GM12878 (cell line): ENCODE measurements at regions not wholly inside any gene's neighbourhood (a gene's known extent, or its start where the extent isn't known, plus 50 kb on each side); places are given as distances from the start of the nearest gene placed in this dataset.

ENCODE experiments used
- ATAC-seq: fragments of 200-7000 bp; cut with Tn5 transposase; 3 replicates; pipeline ENCODE4 v1.9.1; 2020; ENCODE audit warnings: mild to moderate bottlenecking, moderate library complexity
- BruUV-seq: library from RNA; stranded (reverse); fragments of 400-500 nt; replicated peaks from 2 replicates; lab custom pipeline; 2021; lab: Mats Ljungman, UMichigan
- CTCF ChIA-PET: fragments of 300-600 bp; sonication (Branson Sonifier 250); formaldehyde crosslinking; extraction: SDS; loops from one replicate; lab custom pipeline; 2021; ENCODE audit warnings: inconsistent platforms; lab: Yijun Ruan, JAX
- POLR2A ChIA-PET: fragments of 350-600 bp; formaldehyde crosslinking; extraction: SDS; loops from one replicate; lab custom pipeline; 2021; ENCODE audit warnings: inconsistent platforms; lab: Charles Lee
- RAD21 ChIA-PET: fragments of 300-600 bp; sonication (Branson Sonifier 250); formaldehyde crosslinking; loops from one replicate; lab custom pipeline; 2023; ENCODE audit warnings: antibody characterized with exemption; ENCODE audit not compliant: unreplicated experiment; lab: Charles Lee
- SMC1A ChIA-PET: fragments of 300-600 bp; sonication (Branson Sonifier 250); formaldehyde crosslinking; loops from one replicate; lab custom pipeline; 2023; ENCODE audit not compliant: unreplicated experiment, uncharacterized antibody; lab: Charles Lee
- DNase-seq: peaks from one replicate; pipeline ENCODE4 v3.0.0-alpha.2; 2011; ENCODE audit warnings: low read depth, low spot score
- FAIRE-seq: peaks from 3 replicates; lab custom pipeline; 2011; peaks lifted over from hg19 to GRCh38; lab: Jason Lieb, UNC
- H2AFZ ChIP-seq: 2 replicates; pipeline ENCODE4 v1.6.0; 2011; ENCODE audit warnings: low read depth, low read length, control low read depth; ENCODE audit not compliant: control insufficient read depth
- H3K27ac ChIP-seq: 2 replicates; pipeline ENCODE4 v1.5.1; 2011; ENCODE audit warnings: control low read depth; ENCODE audit not compliant: control insufficient read depth, insufficient read depth
- H3K27me3 ChIP-seq, 2 experiments: replicated peaks in 1 of 2; 2 replicates each; pipeline versions ENCODE4 v1.6.0 to v1.6.1; 2011; ENCODE audit warnings: low read length in 1 of 2; ENCODE audit not compliant: control insufficient read depth in 2 of 2, insufficient read depth in 2 of 2
- H3K36me3 ChIP-seq, 2 experiments: 2 replicates each; pipeline ENCODE4 v1.5.1; 2011; ENCODE audit warnings: low read length in 1 of 2; ENCODE audit not compliant: control insufficient read depth in 2 of 2, insufficient read depth in 2 of 2
- H3K4me1 ChIP-seq: 2 replicates; pipeline ENCODE4 v1.6.1; 2011; ENCODE audit warnings: mild to moderate bottlenecking, low read length, moderate library complexity, mixed read lengths; ENCODE audit not compliant: control insufficient read depth, insufficient read depth
- H3K4me2 ChIP-seq: 2 replicates; pipeline ENCODE4 v1.6.0; 2011; ENCODE audit warnings: control low read depth; ENCODE audit not compliant: control insufficient read depth, insufficient read depth
- H3K4me3 ChIP-seq: fragments of 200-600 bp; sonication (generic); 2 replicates; pipeline ENCODE4 v1.5.1; 2016
- H3K79me2 ChIP-seq: 2 replicates; pipeline ENCODE4 v1.6.0; 2011; ENCODE audit warnings: low read length; ENCODE audit not compliant: control insufficient read depth, insufficient read depth
- H3K9ac ChIP-seq: 2 replicates; pipeline ENCODE4 v1.8.0; 2011; ENCODE audit warnings: low read length, control low read depth, mixed read lengths; ENCODE audit not compliant: control insufficient read depth, insufficient read depth
- H3K9me3 ChIP-seq: replicated peaks from 3 replicates; pipeline ENCODE4 v1.5.1; 2011; ENCODE audit warnings: mild to moderate bottlenecking, low read length; ENCODE audit not compliant: control insufficient read depth, insufficient read depth
- H4K20me1 ChIP-seq: 2 replicates; pipeline ENCODE4 v1.6.0; 2011; ENCODE audit not compliant: control insufficient read depth, insufficient read depth
- E2F4 ChIP-seq: IDR thresholded peaks from 2 replicates; pipeline ENCODE4 v1.6.1; 2012; ENCODE audit warnings: low read depth, low read length, improper control_type of control experiment
- E2F8 ChIP-seq: fragments of 450-650 bp; IDR thresholded peaks from 2 replicates; pipeline ENCODE4 v1.6.1; 2018; ENCODE audit warnings: mild to moderate bottlenecking, low read depth, moderate library complexity; ENCODE audit not compliant: partially characterized antibody
- FOXK2 ChIP-seq: fragments of 450-650 bp; IDR thresholded peaks from 2 replicates; pipeline ENCODE4 v1.6.1; 2017; ENCODE audit warnings: mild to moderate bottlenecking, moderate library complexity
- LARP7 ChIP-seq: fragments of 450-650 bp; IDR thresholded peaks from 2 replicates; pipeline ENCODE4 v1.6.1; 2017; ENCODE audit warnings: mild to moderate bottlenecking
- MEF2B ChIP-seq: fragments of 450-650 bp; IDR thresholded peaks from 2 replicates; pipeline ENCODE4 v1.6.1; 2018; ENCODE audit warnings: mild to moderate bottlenecking, moderate library complexity; ENCODE audit not compliant: partially characterized antibody, poor library complexity, severe bottlenecking
- NR2F1 ChIP-seq: fragments of 450-650 bp; conservative IDR thresholded peaks from 2 replicates; pipeline ENCODE4 v1.6.1; 2017; ENCODE audit warnings: mild to moderate bottlenecking
- NRF1 ChIP-seq: conservative IDR thresholded peaks from 2 replicates; pipeline ENCODE4 v1.6.1; 2011; ENCODE audit warnings: mild to moderate bottlenecking, low read depth, low read length, improper control_type of control experiment
- PML ChIP-seq: IDR thresholded peaks from 2 replicates; pipeline ENCODE4 v1.6.1; 2012; ENCODE audit warnings: low read length, inconsistent platforms
- POU2F2 ChIP-seq: IDR thresholded peaks from 3 replicates; pipeline ENCODE4 v1.6.1; 2011; ENCODE audit warnings: low read depth, mild to moderate bottlenecking, low read length, borderline replicate concordance
- RBBP5 ChIP-seq: fragments of 200-600 bp; sonication (generic); conservative IDR thresholded peaks from 2 replicates; pipeline ENCODE4 v1.6.1; 2016
- TAF1 ChIP-seq: IDR thresholded peaks from 2 replicates; pipeline ENCODE4 v1.6.1; 2011; ENCODE audit warnings: mild to moderate bottlenecking, low read depth, low read length, borderline replicate concordance
- ZZZ3 ChIP-seq: IDR thresholded peaks from 2 replicates; pipeline ENCODE4 v1.6.1; 2011; ENCODE audit warnings: low read depth; ENCODE audit not compliant: control insufficient read depth, insufficient read length
- WGBS: methylation state at CpG from one replicate; pipeline ENCODE4 v1.1.6; 2016; ENCODE audit warnings: low lambda C conversion rate; ENCODE audit not compliant: insufficient replicate concordance, insufficient coverage; ENCODE audit errors: missing lambda C conversion rate; 5-methylcytosine and 5-hydroxymethylcytosine counted together
- in situ Hi-C: fragments of 300-500 bp; cut with MboI; formaldehyde crosslinking; loops from 9 replicates; pipeline ENCODE4 v1.14.3; 2018; ENCODE audit warnings: mixed read lengths
- intact Hi-C: fragments of 100-400 bp; cut with micrococcal nuclease; formaldehyde crosslinking; loops from one replicate; pipeline ENCODE4 v1.14.2; 2022; ENCODE audit not compliant: unreplicated experiment

- TF ChIP-seq E2F4 (no peak), RBBP5 (no peak)
These were observed 303.9 kb upstream of the DUSP10 start (continued) for GRCh38 chr1:222045786-222046185.

GRCh38 chr1:222045236-222045635, 303.3 kb upstream of the DUSP10 start:
- FAIRE-seq (no peak), ATAC-seq (no peak), DNase-seq (no peak)
- intact Hi-C loops: no loop called here
- ChIA-PET SMC1A (no interaction called here), POLR2A (no interaction called here), CTCF (interaction anchor here (0.9 to 1.3 kb wide), 2 partner anchors 35 to 206 kb away, joined by 3 to 5 read pairs; no protein-coding TSS in a partner anchor), RAD21 (interaction anchor here (1.2 kb wide), 1 partner anchor 35 kb away, joined by 3 read pairs; no protein-coding TSS in a partner anchor)
- Histone ChIP-seq H3K4me1 (peaks cover 5% of the 10 kb centered on the region), H3K27me3 (no peaks in the 10 kb centered on the region), H4K20me1 (no peaks in the 10 kb centered on the region), H2AFZ (no peak overlapping the region), H3K9ac (no peak overlapping the region), H3K27ac (no peak overlapping the region), H3K4me3 (no peak overlapping the region), H3K4me2 (no peak overlapping the region), H3K79me2 (no peaks in the 10 kb centered on the region), H3K9me3 (no peaks in the 10 kb centered on the region), H3K36me3 (no peaks in the 10 kb centered on the region)
- BruUV-seq: no TSS peak
- WGBS: 34% methylated on average over 3 of the region's 3 CpGs
- TF ChIP-seq ZZZ3: no peak
- no peak for TF ChIP-seq NR2F1
- TF ChIP-seq FOXK2: no peak
- no peak for TF ChIP-seq POU2F2
- no peak for TF ChIP-seq LARP7
- no peak for TF ChIP-seq E2F8
- no peak for TF ChIP-seq TAF1
- TF ChIP-seq NRF1: no peak
- no peak for TF ChIP-seq PML
- TF ChIP-seq MEF2B: no peak
- in situ Hi-C loops: no loop called here
